Lower lobe of right lung (tissue), 2 donors: ENCODE measurements at regions not wholly inside any gene's neighbourhood (a gene's known extent, or its start where the extent isn't known, plus 50 kb on each side); places are given as distances from the start of the nearest gene placed in this dataset.

Source experiments
- ATAC-seq, 2 donors: fragments of 200-7000 bp; cut with Tn5 transposase; one replicate each; pipeline ENCODE4 v1.9.1; 2020 to 2022; ENCODE audit warnings: mild to moderate bottlenecking in 2 of 2, moderate library complexity in 2 of 2
- DNase-seq: peaks from one replicate; pipeline ENCODE4 v3.0.0-alpha.2; 2020
- H3K27ac ChIP-seq: fragments of 200-600 bp; one replicate; pipeline ENCODE4 v1.8.0; 2022
- H3K27me3 ChIP-seq: fragments of 200-600 bp; one replicate; pipeline ENCODE4 v1.8.0; 2022; ENCODE audit warnings: low read depth
- H3K36me3 ChIP-seq: fragments of 200-600 bp; one replicate; pipeline ENCODE4 v1.8.0; 2022; ENCODE audit warnings: mild to moderate bottlenecking
- H3K4me1 ChIP-seq: fragments of 200-600 bp; one replicate; pipeline ENCODE4 v1.8.0; 2022
- H3K4me3 ChIP-seq: fragments of 200-600 bp; one replicate; pipeline ENCODE4 v1.8.0; 2022; ENCODE audit warnings: mild to moderate bottlenecking
- H3K9me3 ChIP-seq: fragments of 200-600 bp; one replicate; pipeline ENCODE4 v1.8.0; 2022
- intact Hi-C: fragments of 100-400 bp; cut with DNase I; formaldehyde crosslinking; loops from one replicate; pipeline ENCODE4 v1.11.0; 2022
- TF ChIP-seq, protein P1 (sequence below): fragments of 200-600 bp; IDR thresholded peaks from one replicate; pipeline ENCODE4 v1.8.0; 2022; ENCODE audit warnings: antibody characterized with exemption, mild to moderate bottlenecking
- donor health status: DM: no; HTN: yes; CAD: no; lungs with severe emphysema.

DNA sequence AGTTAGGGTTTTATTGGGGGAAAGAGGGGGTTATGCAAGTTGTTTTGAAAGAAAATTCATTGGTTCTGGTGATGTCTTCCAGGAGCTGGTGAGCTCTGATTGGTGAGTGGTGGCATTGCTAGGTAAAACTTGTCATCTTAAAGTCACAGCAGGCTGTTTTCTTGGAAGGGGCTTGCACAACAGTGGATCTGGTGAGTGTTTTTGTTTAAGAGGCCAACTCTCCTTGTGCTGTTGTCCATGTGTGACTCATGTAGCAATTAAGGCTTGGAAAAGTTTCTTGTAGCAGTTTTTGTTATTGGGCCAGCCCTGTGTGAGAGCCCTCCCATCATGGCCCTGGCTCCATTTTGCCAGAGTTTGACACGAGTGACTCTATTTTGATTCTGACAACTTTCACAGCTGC lies 109.4 kb downstream of the RFC3 start:
- DNase-seq (no peak), ATAC-seq (peak in 1 of 2 donors; percentile 36)
- intact Hi-C loops: no loop called here
- no peaks in the 10 kb centered on the region for H3K27me3 ChIP-seq
- TF ChIP-seq, protein P1, sequence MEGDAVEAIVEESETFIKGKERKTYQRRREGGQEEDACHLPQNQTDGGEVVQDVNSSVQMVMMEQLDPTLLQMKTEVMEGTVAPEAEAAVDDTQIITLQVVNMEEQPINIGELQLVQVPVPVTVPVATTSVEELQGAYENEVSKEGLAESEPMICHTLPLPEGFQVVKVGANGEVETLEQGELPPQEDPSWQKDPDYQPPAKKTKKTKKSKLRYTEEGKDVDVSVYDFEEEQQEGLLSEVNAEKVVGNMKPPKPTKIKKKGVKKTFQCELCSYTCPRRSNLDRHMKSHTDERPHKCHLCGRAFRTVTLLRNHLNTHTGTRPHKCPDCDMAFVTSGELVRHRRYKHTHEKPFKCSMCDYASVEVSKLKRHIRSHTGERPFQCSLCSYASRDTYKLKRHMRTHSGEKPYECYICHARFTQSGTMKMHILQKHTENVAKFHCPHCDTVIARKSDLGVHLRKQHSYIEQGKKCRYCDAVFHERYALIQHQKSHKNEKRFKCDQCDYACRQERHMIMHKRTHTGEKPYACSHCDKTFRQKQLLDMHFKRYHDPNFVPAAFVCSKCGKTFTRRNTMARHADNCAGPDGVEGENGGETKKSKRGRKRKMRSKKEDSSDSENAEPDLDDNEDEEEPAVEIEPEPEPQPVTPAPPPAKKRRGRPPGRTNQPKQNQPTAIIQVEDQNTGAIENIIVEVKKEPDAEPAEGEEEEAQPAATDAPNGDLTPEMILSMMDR: no peak
- H3K4me1 ChIP-seq: no peaks in the 10 kb centered on the region
- H3K27ac ChIP-seq: no peak overlapping the region
- H3K4me3 ChIP-seq: no peak overlapping the region
- no peaks in the 10 kb centered on the region for H3K36me3 ChIP-seq
- H3K9me3 ChIP-seq: no peaks in the 10 kb centered on the region

DNA sequence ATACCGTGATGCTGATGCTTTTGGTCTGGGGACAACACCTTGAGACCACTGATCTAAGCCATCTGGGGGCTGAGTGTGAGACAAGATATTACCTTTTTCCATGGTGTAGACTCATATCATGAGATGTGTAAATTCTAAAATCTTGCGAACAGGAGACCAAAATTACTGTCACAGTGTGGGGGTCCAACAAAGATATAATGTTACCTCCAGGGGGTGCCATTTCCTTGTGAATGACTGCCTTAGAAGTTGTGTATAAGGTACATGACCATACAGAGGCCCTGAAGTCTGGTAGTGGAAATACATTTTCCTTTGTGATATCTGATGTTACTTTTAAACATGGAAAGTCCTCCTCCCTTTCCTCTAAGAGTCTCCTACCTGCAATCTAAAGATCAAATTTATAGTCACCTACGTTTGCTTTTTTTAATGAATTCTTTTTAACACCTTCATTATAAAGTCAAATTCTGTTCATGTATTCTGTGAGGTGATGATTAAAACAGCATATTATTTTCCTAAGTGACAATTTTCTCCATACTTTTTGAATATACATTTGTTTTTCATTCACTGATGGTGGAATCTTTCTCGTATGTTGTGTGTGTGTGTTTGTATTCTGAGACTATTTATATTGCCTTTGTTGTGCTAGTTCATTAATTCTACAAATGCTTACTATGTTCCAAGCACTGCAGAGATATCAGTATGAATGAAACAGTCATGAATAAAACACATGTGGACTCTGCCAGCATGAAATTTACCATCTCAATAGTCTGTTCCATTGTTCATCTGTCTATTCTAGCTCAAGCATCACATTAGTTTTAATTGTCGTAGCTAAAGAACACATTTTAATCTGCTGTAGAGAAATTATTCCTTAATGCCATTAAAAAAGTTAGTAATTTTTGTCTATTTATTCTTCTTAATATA lies 113.7 kb downstream of the RFC3 start:
- no peak overlapping the region for H3K4me3 ChIP-seq
- H3K9me3 ChIP-seq: no peaks in the 10 kb centered on the region
- intact Hi-C loops: no loop called here
- no peaks in the 10 kb centered on the region for H3K27me3 ChIP-seq
- TF ChIP-seq, protein P1: peak; percentile 37
- DNase-seq (no peak), ATAC-seq (peak; percentile 61 to 79)
- H3K36me3 ChIP-seq: no peaks in the 10 kb centered on the region
- H3K4me1 ChIP-seq: no peaks in the 10 kb centered on the region
- H3K27ac ChIP-seq: no peak overlapping the region

- Histone ChIP-seq H3K27ac (no peak overlapping the region), H3K27me3 (no peaks in the 10 kb centered on the region), H3K36me3 (no peaks in the 10 kb centered on the region), H3K9me3 (no peaks in the 10 kb centered on the region), H3K4me1 (no peaks in the 10 kb centered on the region), H3K4me3 (no peak overlapping the region)
- no peak for DNase-seq
- TF ChIP-seq, protein P1: no peak
- intact Hi-C loops: no loop called here
- ATAC-seq: no peak
Observed at GRCh38 chr13:33932769-33933406, 114.9 kb downstream of the RFC3 start.

- H3K9me3 ChIP-seq: no peaks in the 10 kb centered on the region
- no peaks in the 10 kb centered on the region for H3K27me3 ChIP-seq
- no peak overlapping the region for H3K27ac ChIP-seq
- TF ChIP-seq, protein P1: no peak
- ATAC-seq (no peak), DNase-seq (no peak)
- no peaks in the 10 kb centered on the region for H3K36me3 ChIP-seq
- no peak overlapping the region for H3K4me3 ChIP-seq
- H3K4me1 ChIP-seq: no peaks in the 10 kb centered on the region
- intact Hi-C loops: no loop called here
Observed at GRCh38 chr13:33933810-33934209, 115.9 kb downstream of the RFC3 start.

- H3K9me3 ChIP-seq: no peaks in the 10 kb centered on the region
- DNase-seq (no peak), ATAC-seq (no peak)
- no peak overlapping the region for H3K4me3 ChIP-seq
- no peak overlapping the region for H3K27ac ChIP-seq
- no peaks in the 10 kb centered on the region for H3K4me1 ChIP-seq
- no peaks in the 10 kb centered on the region for H3K27me3 ChIP-seq
- TF ChIP-seq, protein P1: no peak
- H3K36me3 ChIP-seq: no peaks in the 10 kb centered on the region
- intact Hi-C loops: no loop called here
Observed at GRCh38 chr13:33934343-33934742, 116.4 kb downstream of the RFC3 start.
